ENCODE measurements at regions not wholly inside any gene's neighbourhood (a gene's known extent, or its start where the extent isn't known, plus 50 kb on each side); places are given as distances from the start of the nearest gene placed in this dataset.

DNA sequence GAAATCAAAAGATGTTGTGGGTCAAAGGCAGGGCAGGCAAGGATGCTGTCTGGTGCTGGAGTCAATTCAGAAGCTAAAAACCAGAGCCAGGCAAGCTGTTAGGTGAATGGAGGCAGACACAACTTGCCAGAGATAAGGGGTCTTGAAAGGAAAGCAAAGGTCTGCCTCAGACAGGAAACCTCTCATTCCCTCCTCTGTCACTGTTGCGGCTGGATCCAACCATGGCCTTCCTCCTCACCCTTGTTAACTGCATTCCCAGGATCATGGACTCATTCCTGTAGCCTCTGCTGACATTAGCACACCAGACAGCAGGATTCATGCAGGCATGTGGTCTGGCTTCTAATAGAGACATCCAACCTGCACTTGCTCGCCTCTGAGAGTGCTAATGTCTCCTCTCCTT lies 186.7 kb upstream of the HS3ST3A1 start:
- no peak for DNase-seq (ENCODE audit: low read depth)
- no peak overlapping the region for H3K4me3 ChIP-seq (ENCODE audit: low read depth, low read length)
- TF ChIP-seq, protein P1, sequence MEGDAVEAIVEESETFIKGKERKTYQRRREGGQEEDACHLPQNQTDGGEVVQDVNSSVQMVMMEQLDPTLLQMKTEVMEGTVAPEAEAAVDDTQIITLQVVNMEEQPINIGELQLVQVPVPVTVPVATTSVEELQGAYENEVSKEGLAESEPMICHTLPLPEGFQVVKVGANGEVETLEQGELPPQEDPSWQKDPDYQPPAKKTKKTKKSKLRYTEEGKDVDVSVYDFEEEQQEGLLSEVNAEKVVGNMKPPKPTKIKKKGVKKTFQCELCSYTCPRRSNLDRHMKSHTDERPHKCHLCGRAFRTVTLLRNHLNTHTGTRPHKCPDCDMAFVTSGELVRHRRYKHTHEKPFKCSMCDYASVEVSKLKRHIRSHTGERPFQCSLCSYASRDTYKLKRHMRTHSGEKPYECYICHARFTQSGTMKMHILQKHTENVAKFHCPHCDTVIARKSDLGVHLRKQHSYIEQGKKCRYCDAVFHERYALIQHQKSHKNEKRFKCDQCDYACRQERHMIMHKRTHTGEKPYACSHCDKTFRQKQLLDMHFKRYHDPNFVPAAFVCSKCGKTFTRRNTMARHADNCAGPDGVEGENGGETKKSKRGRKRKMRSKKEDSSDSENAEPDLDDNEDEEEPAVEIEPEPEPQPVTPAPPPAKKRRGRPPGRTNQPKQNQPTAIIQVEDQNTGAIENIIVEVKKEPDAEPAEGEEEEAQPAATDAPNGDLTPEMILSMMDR (IDR thresholded peaks at IDR 0.05; ENCODE audit: low read depth, low read length, missing control alignments) = no peak

DNA sequence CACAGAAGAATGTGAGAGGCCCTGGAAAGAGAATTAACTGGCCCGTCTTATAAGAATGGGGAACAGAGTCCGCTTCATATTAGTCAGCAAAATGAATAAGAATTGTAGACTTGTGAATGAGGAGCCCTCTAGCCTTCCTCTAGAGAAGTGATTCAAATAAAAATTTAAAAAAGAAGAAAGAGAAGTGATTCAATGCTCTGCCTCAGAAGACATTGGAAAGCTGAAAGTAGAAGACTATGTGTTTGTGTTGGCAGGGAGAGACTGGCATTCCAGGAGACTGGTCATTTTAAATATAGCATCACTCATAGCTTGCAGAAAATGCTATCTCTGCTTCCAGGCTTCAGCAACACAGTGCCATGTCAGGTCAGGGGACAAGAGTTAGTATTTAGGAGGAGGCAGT lies 190.6 kb upstream of the HS3ST3A1 start:
- no peak for DNase-seq (ENCODE audit: low read depth)
- no peak overlapping the region for H3K4me3 ChIP-seq (ENCODE audit: low read depth, low read length)
- TF ChIP-seq, protein P1 (IDR thresholded peaks at IDR 0.05; ENCODE audit: low read depth, low read length, missing control alignments) = no peak

- DNase-seq (ENCODE audit: low read depth) = no peak
- TF ChIP-seq, protein P1 (IDR thresholded peaks at IDR 0.05; ENCODE audit: low read depth, low read length, missing control alignments) = no peak
Observed at GRCh38 chr17:13793951-13794350, 192.2 kb upstream of the HS3ST3A1 start.

DNA sequence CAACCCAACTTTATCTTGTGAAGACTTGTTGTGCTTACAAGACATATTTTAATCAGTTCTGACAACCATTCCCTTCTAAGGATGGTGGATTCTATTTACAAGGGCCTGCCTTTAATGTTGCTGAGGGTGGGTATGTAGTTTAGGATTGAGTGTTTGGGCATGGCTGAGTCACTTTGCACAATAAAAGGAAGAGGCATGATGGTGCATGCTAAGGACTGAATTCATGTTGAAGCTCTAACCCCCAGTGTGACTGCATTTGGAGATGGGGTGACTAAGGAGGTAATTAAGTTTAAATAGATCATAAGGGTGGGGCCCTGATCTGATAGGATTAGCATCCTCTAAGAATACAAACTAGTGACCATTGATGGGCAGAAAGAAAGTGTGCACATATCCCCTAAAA lies 196.1 kb upstream of the HS3ST3A1 start:
- DNase-seq (ENCODE audit: low read depth) = no peak
- TF ChIP-seq, protein P1 (IDR thresholded peaks at IDR 0.05; ENCODE audit: low read depth, low read length, missing control alignments) = no peak
- no peak overlapping the region for H3K4me3 ChIP-seq (ENCODE audit: low read depth, low read length)

More at GRCh38 chr17:13793951-13794350, 192.2 kb upstream of the HS3ST3A1 start:
- H3K4me3 ChIP-seq (ENCODE audit: low read depth, low read length) = no peak overlapping the region

GRCh38 chr17:13806092-13806491 lies 204.4 kb upstream of the HS3ST3A1 start:
- TF ChIP-seq, protein P1 (IDR thresholded peaks at IDR 0.05; ENCODE audit: low read depth, low read length, missing control alignments) = no peak
- DNase-seq (ENCODE audit: low read depth) = no peak
- H3K4me3 ChIP-seq (ENCODE audit: low read depth, low read length) = no peak overlapping the region

- DNase-seq (ENCODE audit: low read depth) = no peak
Observed at GRCh38 chr17:13807103-13807502, 205.4 kb upstream of the HS3ST3A1 start.

DNA sequence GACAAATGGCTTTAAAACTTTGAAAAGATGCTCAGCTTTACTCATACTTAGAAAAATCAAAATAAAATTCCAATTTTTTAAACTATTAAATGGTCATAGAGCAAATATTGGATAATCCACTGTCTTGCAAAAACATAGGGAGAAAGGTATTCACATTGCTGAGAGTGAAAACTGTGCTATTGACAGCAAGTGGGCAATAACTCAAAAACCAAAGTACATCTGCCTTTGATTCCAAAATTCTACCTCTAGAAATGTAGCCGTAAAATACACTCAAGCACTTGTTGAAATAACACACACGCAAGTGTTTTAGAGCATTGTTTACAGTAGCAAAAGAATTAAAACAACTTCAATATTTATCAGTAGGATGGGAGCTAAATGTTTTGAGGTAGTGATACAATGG lies 210.6 kb upstream of the HS3ST3A1 start:
- TF ChIP-seq, protein P1 (IDR thresholded peaks at IDR 0.05; ENCODE audit: low read depth, low read length, missing control alignments) = no peak
- no peak for DNase-seq (ENCODE audit: low read depth)

More at GRCh38 chr17:13807103-13807502, 205.4 kb upstream of the HS3ST3A1 start:
- H3K4me3 ChIP-seq (ENCODE audit: low read depth, low read length) = no peak overlapping the region
- TF ChIP-seq, protein P1 (IDR thresholded peaks at IDR 0.05; ENCODE audit: low read depth, low read length, missing control alignments) = no peak

More for the DNA sequence above, 210.6 kb upstream of the HS3ST3A1 start:
- H3K4me3 ChIP-seq (ENCODE audit: low read depth, low read length) = no peak overlapping the region
